HG02981 (cell line): ENCODE measurements at regions not wholly inside any gene's neighbourhood (a gene's known extent, or its start where the extent isn't known, plus 50 kb on each side); places are given as distances from the start of the nearest gene placed in this dataset.
"Not testable (repeated sequence)": the region's sequence is repeated elsewhere in the genome, so short reads cannot be mapped to it uniquely, and the experiment has no call there.

Experiments used
- ATAC-seq: cut with Tn5 transposase; IDR thresholded peaks from one replicate; pipeline ENCODE4 v1.9.1; 2021; ENCODE audit warnings: mild to moderate bottlenecking, moderate library complexity; ENCODE audit not compliant: unreplicated experiment

DNA sequence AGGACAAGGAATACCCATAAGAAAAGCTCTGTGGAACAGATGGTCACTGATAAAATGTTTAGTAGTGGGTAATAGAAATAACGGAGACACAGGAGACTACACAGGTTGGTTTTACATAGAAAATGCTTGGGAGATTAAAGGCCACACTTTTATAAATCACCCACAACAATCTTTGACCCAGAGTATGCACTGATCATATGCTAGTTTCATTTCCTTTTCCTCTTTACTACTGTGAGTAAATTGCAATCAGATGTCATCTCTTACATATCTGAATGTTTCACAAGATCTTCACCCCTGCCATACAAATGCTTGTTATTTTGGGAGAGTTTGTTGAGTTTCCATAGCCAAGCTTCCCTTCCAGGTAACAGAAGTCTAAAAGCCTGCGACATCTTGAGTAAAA, 978.4 kb upstream of the KLHL29 start:
- no peak for ATAC-seq

DNA sequence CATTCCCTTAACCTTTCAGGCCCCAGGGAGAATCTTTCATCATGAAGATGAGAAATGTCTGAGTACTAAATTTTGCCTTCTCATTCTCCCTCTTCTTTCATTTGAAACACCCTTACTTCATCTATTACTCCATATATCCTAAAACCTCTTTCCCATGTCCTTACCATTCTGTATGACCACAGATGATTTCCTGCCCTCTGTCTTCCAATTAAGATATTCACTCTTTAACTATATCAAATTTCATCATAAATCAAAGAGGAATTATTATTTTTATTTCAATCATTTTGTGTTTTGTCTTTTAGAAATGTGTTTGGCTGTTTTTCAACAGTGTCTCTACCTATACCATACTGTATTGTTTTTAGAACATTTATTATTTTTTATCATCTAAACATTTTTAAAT, 964.9 kb upstream of the KLHL29 start:
- no peak for ATAC-seq

DNA sequence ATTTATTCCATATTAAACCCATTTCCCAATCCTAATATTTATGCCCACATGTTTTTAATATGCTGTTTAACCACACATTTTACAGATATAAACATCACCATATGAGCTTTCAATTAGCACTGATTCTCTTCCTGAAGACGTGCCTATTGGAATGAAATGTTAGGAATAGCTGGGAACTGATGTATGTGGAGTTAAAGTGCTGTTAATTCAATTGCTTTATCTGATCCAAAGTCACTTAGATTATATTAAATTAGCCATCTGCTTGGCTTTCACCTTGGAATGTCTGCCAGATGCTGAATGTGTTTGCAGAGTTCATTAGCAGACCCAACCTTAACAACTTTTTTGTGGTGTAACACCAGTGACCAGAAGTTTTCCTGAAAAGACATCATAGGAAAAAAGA, 942.9 kb upstream of the KLHL29 start:
- ATAC-seq = no peak

DNA sequence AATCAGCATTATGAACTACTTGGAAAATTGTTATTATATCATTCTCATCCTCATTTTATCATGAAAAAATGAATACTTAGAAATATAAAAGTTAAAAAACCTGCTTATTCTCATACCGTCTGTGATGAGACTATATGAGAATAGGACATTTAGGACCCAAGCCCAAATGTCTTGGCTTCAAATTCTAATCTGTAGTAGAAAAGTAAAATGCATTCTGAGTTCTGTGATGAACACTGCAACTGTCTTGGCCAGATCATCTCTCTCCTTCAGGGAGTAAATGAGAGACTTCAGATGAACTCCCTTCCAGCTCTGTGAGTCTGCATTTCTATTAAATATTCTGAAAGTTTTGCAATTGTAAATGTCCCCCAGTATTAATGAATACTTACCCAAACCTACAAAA, 940.7 kb upstream of the KLHL29 start:
- no peak for ATAC-seq

DNA sequence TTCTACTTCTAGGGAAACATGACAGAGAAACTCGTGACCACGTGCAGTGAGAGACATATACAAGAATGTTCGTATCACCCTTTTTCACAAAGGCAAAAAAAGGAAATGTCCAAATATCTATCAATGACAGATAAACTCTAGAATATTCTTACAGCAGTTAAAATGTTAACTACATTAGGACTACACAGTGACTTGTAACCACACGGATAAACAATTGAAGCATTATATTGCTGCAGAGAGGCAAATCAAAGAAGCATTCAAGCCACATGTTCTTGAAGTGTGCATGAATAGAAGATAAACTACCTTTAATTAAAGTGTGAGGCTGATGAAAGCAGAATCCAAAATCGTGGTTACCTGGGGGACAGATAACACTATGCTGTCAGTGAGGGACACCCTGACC, 935.3 kb upstream of the KLHL29 start:
- ATAC-seq = no peak

DNA sequence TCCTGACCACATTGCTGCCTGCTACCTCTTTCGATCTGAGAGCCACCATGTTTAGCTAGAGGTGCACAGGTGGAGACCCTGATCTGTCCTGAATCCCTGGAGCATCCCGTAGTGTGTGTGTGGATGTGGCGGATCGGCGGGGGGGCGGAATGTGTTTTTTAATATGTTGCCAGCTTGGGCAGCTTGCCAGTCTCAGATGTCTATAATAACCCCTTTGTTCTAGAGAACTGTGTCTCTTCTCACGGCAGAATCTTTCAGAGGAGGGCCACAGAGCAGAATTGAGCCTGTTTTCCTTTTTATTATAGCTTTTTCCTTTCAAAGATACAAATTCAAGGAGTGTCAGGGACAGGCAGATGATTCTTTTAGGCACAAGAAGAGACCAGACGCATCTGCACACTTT, 934.1 kb upstream of the KLHL29 start:
- ATAC-seq = no peak

DNA sequence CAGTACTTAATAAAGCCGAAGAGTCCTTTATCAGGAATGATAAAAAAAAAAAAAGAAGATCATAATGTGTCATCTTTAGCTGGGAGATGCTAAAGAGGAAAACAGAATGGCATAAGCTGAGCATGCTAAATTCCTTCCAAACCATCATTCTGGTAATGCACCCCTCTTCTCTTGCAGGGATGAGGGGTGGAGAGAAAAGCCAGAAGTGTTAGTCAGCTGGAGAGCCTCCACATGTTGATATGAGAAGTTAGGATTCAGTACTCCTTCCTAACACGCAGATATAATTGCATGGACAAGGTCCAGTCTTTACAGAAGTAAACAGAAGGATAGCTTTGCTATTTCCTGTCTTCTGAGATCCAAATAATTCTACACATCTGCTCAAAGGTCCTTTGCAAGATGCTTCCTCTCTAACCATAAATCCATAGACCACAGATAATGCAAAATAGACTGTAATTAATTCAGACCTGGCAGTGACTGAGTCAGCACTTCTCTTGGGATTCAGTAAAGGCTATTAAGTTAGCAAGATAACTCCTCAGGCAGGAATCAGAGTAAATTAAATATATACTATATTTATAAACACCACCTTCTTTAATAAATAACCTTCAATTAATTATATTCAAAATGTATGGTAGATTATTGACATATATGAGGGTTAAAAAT, 930.0 kb upstream of the KLHL29 start:
- ATAC-seq = no peak

DNA sequence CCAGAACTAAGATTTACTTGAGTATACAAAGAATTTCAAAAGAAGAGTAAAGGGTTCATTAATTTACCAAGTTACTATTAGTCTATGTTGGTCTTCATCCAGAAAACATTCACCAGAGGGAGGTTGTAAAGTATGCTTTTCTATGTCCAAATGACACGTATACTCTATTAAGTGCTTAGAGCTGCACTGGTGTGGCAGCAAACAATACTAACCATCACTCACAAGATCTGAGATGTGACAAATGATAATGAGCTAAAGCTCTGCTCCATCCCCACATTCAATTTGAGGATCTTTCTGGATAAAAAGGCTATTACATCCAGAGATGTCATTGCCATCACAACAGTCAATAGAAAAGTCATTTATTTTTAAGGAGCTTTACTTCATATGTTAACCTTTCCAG, 926.5 kb upstream of the KLHL29 start:
- ATAC-seq = no peak

DNA sequence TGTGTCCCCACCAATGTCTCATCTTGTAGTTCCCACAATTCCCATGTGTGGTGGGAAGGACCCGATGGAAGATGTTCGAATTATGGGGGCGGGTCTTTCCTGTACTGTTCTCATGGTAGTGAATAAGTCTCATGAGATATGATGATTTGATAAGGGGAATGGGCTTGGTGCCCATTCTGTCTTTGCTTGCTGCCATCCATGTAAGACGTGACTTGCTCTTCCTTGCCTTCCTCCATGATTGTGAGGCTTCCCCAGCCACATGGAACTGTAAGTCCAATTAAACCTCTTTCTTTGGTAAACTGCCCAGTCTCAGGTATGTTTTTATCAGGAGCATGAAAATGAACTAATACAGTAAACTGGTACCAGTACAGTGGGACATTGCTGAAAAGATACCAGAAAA, 909.9 kb upstream of the KLHL29 start:
- not testable (repeated sequence) for ATAC-seq

DNA sequence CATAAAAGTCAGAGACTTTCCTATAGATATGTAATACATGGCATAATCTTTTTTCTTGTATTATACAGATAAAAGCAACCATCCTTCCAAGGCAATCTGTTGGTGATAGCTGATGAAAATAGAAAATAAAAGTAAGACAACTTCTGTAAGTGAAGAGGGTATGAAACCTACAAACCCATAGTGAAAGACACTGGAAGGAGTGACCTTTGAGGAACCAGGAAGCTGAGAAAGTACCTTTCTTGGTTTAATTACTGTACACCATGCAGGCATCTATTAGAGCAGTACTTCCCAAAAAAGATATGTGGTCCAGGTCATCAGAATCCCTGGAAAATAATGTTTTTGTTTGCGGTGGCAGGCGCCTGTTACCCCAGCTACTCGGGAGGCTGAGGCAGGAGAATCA, 906.6 kb upstream of the KLHL29 start:
- no peak for ATAC-seq

DNA sequence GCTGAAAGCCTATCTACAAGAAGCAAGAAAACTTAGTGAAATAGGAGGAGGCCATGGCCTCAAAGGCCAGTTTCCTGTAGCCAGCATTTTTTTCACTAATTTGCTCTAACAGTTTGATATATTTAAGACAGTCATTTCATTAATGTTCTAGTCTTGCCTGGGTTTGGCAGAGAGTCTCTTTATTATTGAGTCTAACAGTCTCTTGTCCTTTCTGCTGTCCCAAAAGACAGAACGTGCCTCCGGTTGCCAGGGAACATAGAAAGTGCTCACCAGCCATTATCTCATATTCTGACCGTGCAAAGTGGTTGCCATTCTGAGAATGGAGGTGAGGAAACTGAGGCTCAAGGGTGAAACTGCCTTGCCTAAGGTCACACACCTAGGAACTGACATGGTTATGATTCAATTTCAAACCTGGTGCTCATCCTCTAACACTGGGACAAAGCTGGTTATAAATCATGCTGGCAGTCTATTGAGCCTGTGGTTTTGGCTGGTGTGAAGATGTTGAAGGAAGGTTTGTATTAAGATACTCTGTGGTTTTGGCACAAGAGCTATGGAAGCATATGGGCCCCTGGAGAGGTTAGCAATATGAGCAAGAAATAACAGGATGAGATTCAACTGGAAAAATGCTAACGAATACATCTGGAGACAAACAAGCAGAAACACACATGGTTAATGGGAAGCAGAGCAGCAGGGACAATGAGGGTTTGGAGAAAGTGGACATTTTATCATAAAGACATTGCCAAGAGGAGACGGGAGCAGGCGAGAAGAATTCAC, 903.3 kb upstream of the KLHL29 start:
- ATAC-seq = no peak

DNA sequence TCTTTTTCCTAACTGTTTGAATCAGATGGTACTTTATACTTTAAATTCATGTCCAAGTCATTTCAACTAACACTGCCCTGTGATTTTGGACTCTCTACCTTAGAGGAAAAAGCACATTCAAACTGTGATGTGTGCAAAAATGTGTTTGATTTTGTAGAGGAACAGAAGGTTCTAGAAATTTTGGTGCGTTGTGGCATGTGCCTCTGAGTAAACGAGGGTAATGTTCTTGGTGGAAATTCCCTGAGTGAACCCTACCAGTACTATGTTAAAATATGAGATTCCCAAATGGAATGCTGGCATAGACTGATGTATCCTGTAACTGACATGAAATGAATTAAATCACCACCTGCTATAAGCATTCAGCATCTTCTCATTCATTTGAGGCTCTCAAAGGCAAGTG, 901.9 kb upstream of the KLHL29 start:
- ATAC-seq = no peak

DNA sequence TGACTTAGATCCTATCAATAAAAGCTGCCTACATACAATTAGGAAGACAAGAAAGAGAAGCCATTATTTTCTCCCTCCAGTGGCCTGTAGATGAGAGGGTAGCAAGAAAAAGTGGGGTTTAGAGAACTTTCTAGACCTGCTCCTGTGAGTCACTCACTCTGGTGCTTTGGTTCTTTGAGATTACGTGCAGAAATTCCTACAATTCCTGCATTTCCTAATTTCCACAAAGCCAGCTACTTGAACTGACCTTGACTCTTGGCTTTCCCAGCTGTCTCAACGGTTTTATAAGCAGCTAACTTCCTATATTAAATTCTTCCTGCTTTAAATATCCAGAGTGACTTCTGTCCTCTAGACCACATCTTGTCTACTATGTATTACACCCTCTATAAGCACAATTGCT, 899.5 kb upstream of the KLHL29 start:
- no peak for ATAC-seq

DNA sequence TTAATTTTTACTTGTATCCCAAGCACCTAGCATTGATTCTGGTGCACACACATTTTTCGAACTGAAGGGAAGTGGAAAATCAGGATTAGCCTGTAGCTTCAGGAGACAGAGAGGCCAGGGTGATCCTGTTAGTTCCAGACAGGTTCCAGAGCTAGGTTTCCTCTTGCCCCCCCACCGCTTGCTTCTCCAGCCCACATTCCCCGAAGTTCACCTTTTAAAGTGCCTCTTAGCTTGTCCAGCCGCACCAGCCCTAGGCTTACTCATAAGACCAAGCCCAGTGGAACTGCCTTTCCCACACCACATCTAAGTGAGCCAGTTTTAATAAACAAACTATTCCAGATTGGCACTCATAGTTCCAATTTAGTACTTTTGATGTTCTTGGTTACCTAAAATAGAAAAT, 898.6 kb upstream of the KLHL29 start:
- no peak for ATAC-seq

DNA sequence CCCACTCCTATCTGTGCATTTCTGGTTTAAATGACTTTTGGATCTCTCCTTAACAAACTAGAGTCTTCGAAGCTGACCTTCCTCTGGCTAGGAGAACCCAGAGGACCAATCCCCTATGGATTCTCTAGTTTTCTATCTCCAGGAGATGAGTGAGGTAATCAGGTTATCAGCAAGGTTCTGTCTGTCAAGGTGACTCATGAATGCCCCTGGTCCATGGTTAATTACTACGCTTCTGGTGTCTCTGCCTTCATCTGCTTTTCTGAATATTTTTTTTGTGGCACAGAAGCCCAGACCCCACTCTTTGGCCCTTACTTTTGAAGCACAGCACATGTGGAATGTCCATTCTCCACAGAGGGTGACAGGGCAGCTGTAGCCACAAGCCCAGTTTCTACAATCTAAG, 897.9 kb upstream of the KLHL29 start:
- ATAC-seq = no peak

DNA sequence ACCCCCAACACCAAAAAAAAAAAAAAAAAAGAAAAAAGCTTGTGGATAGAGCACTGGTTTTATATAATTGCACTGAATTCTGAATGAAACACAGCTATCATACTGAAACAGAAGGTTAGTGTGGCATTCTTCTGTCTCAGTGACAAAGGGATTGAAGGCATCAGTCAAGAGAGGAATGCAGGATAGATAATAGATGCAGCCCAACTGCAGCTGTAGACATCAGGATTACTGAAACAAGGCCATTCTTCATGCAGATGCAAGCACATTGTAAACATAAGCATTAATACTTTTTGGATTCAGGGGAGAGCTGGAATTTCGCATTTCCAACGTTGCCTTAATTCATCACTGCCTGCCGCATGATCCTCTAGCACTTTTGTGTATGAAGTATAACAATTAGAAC, 897.4 kb upstream of the KLHL29 start:
- no peak for ATAC-seq

DNA sequence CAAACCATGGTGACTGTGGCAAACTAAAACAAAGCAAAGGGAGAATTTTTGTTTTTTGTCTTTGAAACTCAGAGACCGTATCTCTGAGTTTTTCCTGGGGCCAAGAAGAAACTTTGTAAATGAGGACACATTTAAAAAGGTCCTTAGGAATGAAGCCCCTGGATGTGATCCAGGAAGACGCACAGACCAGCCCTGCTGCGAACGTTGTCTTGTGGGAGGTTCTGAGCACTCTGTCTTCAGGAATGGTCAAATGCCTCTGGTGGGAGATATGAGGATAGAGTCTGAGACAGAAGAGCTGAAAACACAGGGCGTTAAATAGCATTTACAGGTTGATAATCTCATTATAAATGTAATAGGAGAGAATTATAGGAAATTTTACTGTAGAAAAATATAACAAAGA, 893.5 kb upstream of the KLHL29 start:
- ATAC-seq = no peak

DNA sequence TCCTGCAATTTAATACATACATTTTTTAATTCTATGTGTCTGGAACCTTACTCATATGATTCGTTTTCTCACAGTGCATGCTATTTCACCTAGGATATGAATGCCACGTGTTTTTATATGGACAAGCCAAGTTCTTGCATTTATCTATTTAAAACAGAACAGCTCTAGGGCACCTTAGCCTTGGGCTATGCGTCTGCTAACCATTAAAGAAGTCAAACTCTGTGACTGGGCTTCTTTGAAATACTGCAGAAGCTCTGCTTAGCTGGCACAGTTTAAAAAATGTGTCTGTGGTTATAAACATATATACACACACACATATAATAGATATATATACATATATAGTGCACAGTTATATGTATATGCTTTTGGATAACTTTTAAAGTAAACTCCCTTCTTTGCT, 890.8 kb upstream of the KLHL29 start:
- no peak for ATAC-seq

DNA sequence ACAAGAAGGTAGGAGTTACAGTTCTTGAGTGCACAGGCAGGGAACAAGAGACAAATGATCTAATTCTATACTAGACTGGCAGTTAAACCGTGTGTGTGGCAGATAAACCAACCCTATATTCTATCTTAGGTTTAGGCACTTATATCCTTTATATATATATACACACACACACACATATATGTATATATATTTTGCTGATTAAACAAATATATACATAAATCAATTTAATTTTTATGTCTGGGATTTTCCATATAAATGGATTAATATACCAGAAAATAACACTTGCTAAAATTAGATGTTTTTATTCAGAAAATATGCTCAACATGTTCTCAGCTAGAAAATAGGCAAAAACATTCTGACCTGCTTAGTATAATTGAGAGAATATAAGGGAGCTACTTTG, 887.9 kb upstream of the KLHL29 start:
- ATAC-seq = no peak

DNA sequence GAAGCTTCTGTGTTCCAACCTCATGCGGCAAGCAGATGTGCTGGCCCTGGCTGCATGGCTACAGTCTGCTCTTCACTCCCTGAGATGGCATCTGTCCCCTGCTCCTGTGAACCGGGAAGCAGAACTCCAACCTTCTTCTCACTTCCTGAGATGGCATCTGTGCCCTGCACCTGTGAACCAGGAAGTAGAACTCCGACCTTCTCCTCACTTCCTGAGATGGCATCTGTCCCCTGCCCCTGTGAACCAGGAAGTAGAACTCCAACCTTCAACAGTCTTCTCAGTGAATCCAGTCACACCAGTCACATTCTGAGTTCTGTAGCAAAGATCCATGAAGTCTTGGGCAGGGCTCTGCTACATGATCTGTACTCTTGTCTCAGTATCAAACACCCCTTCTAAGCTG, 887.2 kb upstream of the KLHL29 start:
- no peak for ATAC-seq

DNA sequence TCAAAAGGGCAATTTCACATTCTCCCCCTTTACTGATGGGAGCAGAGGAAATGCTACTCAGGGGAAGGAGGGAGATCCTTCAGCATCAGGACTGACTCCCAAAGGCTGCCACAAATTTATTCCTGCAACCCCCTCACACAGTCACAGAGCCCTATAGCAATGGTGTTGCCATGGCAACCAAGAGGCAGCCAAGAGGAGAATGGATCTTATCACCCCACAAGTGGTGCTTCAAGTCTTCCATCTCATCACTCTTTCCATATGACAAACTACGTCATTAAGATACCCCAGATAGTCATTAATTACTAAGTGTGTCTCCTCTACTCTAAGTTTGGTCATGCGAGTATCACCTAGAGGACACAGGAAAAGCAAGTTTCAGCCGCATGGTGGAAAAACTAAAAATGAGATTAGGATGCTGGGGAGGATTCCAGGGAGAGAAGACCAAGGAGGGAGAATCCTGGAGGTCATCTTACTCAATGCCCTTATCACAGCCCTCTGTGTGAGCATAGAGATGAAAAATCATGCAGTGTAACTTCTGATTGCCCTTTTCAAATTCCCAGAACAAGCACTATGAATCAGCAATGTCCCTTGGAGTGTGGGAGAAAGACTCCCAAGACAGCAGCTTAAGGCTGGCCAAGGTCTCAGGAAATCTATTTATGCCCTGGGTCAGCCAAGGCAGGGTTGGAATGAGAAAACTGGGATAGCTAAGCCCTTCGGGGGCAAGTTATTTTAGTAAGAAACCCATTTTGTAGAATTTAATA, 885.7 kb upstream of the KLHL29 start:
- no peak for ATAC-seq

DNA sequence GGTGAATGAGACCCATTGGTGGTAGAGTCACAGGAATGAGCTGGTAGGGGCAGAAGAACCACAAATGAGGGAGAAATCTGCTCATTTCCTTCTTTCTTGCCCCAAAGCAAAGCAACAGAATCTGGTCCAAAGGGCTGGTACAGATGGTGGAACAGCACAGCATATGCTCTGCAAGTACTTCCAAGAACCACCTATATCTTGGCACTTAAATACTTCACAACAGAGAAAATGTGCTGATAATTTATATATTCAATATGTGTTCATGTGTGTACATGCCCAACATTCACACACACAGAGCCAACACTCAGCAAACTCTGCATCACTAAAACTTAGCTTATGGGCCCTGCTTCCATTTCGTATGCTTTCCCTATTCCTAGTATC, 884.4 kb upstream of the KLHL29 start:
- ATAC-seq = no peak
